Left lung (tissue), 4 donors: ENCODE measurements at regions not wholly inside any gene's neighbourhood (a gene's known extent, or its start where the extent isn't known, plus 50 kb on each side); places are given as distances from the start of the nearest gene placed in this dataset.
"Not testable (repeated sequence)": the region's sequence is repeated elsewhere in the genome, so short reads cannot be mapped to it uniquely, and the experiment has no call there.

ENCODE experiments used
- ATAC-seq: fragments of 200-7000 bp; cut with Tn5 transposase; one replicate; pipeline ENCODE4 v1.9.1; 2020; ENCODE audit warnings: moderate library complexity
- DNase-seq, 4 donors: peaks; one replicate each; pipeline ENCODE4 v3.0.0-alpha.2; 2013 to 2020
- H3K27ac ChIP-seq, 2 donors: fragments of 200-600 bp; sonication (generic) in 1 of 2; one replicate each; pipeline versions ENCODE4 v1.5.0 to v1.8.0; 2020 to 2021
- H3K27me3 ChIP-seq, 2 donors: fragments of 200-600 bp; sonication (generic) in 1 of 2; one replicate each; pipeline versions ENCODE4 v1.5.0 to v1.8.0; 2020 to 2021
- H3K36me3 ChIP-seq, 2 donors: fragments of 200-600 bp; sonication (generic) in 1 of 2; one replicate each; pipeline versions ENCODE4 v1.5.0 to v1.8.0; 2020 to 2021
- H3K4me1 ChIP-seq, 2 donors: fragments of 200-600 bp; one replicate each; pipeline ENCODE4 v1.8.0; 2021
- H3K4me3 ChIP-seq, 2 donors: fragments of 200-600 bp; sonication (generic) in 1 of 2; one replicate each; pipeline versions ENCODE4 v1.5.0 to v1.8.0; 2020 to 2021; ENCODE audit warnings: mild to moderate bottlenecking in 1 of 2
- H3K9me3 ChIP-seq, 2 donors: fragments of 200-600 bp; sonication (generic) in 1 of 2; one replicate each; pipeline versions ENCODE4 v1.5.0 to v1.8.0; 2020 to 2021
- intact Hi-C, 2 donors: fragments of 100-400 bp; cut with DNase I; formaldehyde crosslinking; loops; one replicate each; pipeline versions ENCODE4 v1.11.2 to v1.14.2; 2022
- donor health status: DM: no; HTN: yes; CAD: no.
- donor health status: DM: no; HTN: no; CAD: no.

DNA sequence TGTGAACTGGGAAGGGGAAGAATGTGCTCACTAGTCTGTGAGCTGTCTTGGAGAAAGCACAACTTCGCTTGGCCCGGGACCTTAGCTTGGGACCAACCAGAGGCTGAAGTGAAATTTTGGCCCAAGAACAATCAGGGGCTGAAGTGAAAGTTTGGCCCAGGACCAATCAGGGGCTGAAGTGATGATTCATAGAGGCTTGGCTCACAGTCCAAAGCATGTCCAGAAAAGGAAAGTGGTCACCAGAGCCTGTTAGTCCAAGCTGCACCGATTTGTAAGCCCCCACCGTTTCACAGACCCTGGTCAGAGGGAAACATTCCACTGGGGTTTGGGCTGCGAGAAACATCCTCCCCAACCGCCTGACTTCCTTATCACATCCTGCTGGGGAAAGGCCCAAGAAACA, 763.3 kb downstream of the SPATA31A7 start:
- H3K4me3 ChIP-seq, H3K27me3 ChIP-seq, H3K4me1 ChIP-seq, H3K36me3 ChIP-seq, H3K27ac ChIP-seq, intact Hi-C loops, H3K9me3 ChIP-seq, ATAC-seq: not testable (repeated sequence)
- DNase-seq: peak in 1 of 4 donors; percentile 38

- intact Hi-C loops, H3K27ac ChIP-seq, H3K4me1 ChIP-seq, H3K4me3 ChIP-seq, H3K27me3 ChIP-seq, H3K36me3 ChIP-seq, DNase-seq, H3K9me3 ChIP-seq, ATAC-seq: not testable (repeated sequence)
These were observed 781.8 kb downstream of the SPATA31A7 start for GRCh38 chr9:61971635-61972034.

DNA sequence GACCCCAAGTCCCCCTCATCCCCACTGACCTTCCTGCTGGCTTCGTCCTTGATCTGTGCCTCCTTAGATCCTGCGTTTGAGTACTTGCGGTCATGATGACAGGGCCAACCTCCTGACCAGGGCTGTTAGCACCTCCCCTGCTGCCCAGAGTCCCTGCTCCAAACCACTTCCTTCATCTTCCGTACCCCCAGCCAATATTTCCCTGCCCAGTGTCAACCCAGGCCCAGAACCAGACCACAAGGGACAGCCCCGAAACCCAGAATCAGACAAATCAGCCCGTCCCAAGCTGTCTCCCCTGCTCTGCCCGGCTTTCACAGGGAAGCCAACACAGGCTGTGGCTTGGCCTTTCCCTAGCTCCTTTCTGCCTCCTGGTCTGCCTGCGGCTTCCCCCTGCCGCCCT, 784.7 kb downstream of the SPATA31A7 start:
- ATAC-seq: not testable (repeated sequence)

GRCh38 chr9:61976318-61976717, 786.5 kb downstream of the SPATA31A7 start:
- H3K4me1 ChIP-seq, H3K27ac ChIP-seq, H3K4me3 ChIP-seq, intact Hi-C loops, H3K27me3 ChIP-seq, DNase-seq, H3K36me3 ChIP-seq, ATAC-seq, H3K9me3 ChIP-seq: not testable (repeated sequence)

More for the DNA sequence above, 784.7 kb downstream of the SPATA31A7 start:
- H3K36me3 ChIP-seq, DNase-seq, H3K27ac ChIP-seq, intact Hi-C loops, H3K27me3 ChIP-seq, H3K4me3 ChIP-seq, H3K4me1 ChIP-seq, H3K9me3 ChIP-seq: not testable (repeated sequence)

- H3K27me3 ChIP-seq, DNase-seq, H3K27ac ChIP-seq, ATAC-seq, H3K36me3 ChIP-seq, H3K9me3 ChIP-seq, H3K4me1 ChIP-seq, intact Hi-C loops, H3K4me3 ChIP-seq: not testable (repeated sequence)
These were observed 792.9 kb downstream of the SPATA31A7 start for GRCh38 chr9:61982727-61983126.

DNA sequence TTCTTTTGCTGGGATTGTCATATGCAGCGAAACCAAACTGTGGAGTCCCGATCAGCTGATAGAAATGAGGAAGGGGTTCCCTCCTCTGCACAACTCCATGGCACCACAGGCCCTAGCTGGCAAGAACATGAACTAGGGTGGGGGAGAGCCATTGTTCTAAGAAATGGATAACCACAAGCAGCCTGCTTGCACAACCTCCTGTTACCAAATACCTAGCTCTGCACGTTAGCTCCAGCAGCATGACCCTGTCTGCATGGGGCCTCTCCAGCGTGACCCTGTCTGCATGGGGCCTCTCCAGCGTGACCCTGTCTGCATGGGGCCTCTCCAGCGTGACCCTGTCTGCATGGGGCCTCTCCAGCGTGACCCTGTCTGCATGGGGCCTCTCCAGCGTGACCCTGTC, 793.6 kb downstream of the SPATA31A7 start:
- H3K27me3 ChIP-seq, DNase-seq, H3K4me3 ChIP-seq, H3K36me3 ChIP-seq, H3K9me3 ChIP-seq, ATAC-seq, H3K27ac ChIP-seq, intact Hi-C loops, H3K4me1 ChIP-seq: not testable (repeated sequence)

DNA sequence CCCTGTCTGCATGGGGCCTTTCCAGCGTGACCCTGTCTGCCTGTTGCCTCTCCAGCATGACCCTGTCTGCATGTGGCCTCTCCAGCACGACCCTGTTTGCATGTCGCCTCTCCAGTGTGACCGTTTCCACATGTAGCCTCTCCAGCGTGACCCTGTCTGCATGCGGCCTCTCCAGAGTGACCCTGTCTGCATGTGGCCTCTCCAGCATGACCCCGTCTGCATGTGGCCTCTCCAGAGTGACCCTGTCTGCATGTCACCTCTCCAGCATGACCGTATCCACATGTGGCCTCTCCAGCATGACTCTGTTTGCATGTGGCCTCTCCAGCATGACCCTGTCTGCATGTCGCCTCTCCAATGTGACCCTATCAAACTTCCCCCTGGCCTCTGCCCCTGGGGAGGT, 794.1 kb downstream of the SPATA31A7 start:
- DNase-seq, intact Hi-C loops, H3K4me1 ChIP-seq, ATAC-seq, H3K27me3 ChIP-seq, H3K4me3 ChIP-seq, H3K9me3 ChIP-seq, H3K27ac ChIP-seq, H3K36me3 ChIP-seq: not testable (repeated sequence)

DNA sequence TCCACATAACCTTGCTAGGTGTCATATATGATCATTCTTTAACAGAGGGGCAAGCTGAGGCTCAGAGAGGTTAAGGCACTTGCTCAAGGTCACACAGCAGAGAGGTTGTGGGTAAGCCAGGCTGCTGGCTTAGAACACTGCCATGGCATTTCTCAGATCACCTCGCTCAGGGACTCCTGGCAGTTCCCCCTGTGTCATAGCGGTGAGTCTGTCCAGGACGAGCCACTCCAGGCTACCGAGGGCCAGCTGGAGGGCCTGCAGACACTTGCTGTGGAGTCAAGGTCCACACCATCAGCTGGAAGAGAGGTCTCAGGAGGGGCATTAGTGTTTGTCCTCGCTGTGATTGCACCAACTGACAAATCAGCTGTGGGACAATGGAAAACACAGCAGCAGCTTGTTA, 794.7 kb downstream of the SPATA31A7 start:
- H3K4me1 ChIP-seq, H3K4me3 ChIP-seq, ATAC-seq, intact Hi-C loops, H3K9me3 ChIP-seq, DNase-seq, H3K36me3 ChIP-seq, H3K27ac ChIP-seq, H3K27me3 ChIP-seq: not testable (repeated sequence)

DNA sequence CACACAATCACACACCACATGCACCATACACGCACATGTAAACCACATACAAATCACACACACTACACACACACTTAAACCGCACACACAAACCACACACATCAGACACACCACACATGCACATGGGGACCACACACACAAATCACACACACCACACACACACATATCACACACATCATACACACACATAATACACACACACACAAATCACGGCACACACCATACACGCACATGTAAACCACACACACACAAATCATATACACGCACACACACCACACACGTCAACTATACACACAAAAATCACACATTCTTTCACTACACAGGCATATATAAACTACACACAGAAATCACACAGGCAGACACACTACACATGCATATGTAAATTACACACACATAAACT, 802.3 kb downstream of the SPATA31A7 start:
- DNase-seq, H3K4me1 ChIP-seq, intact Hi-C loops, ATAC-seq, H3K27me3 ChIP-seq, H3K9me3 ChIP-seq, H3K4me3 ChIP-seq, H3K27ac ChIP-seq, H3K36me3 ChIP-seq: not testable (repeated sequence)

DNA sequence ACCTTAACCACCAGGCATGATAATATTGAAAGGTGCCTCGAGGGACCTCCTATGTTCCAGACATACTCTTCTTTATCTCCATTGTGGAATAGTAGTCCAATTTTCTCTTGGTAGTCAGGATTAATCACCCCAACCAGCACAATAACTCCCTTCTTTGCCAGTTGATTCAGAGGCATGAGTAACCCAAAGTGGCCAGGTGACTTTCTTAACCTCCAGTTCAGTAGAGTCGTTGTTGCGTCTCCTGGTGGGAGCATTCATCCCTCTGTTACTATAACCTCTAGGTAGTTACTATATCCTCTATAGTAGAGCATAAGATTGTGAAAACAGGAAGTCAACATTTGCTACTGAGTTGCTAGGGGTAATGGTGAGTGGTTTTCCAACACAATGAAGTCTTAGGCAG, 842.6 kb downstream of the SPATA31A7 start:
- H3K4me1 ChIP-seq, ATAC-seq, DNase-seq, intact Hi-C loops, H3K36me3 ChIP-seq, H3K27ac ChIP-seq, H3K4me3 ChIP-seq, H3K9me3 ChIP-seq, H3K27me3 ChIP-seq: not testable (repeated sequence)

GRCh38 chr9:62038260-62038659, 848.4 kb downstream of the SPATA31A7 start:
- H3K9me3 ChIP-seq, H3K27me3 ChIP-seq, intact Hi-C loops, H3K4me1 ChIP-seq, H3K27ac ChIP-seq, H3K4me3 ChIP-seq, ATAC-seq, H3K36me3 ChIP-seq, DNase-seq: not testable (repeated sequence)

- H3K9me3 ChIP-seq, H3K27ac ChIP-seq, H3K36me3 ChIP-seq, H3K4me1 ChIP-seq, H3K27me3 ChIP-seq, ATAC-seq, intact Hi-C loops, DNase-seq, H3K4me3 ChIP-seq: not testable (repeated sequence)
These were observed 868.3 kb downstream of the SPATA31A7 start for GRCh38 chr9:62058155-62058554.

- H3K36me3 ChIP-seq, H3K9me3 ChIP-seq, DNase-seq, H3K4me3 ChIP-seq, H3K27me3 ChIP-seq, H3K27ac ChIP-seq, ATAC-seq, intact Hi-C loops, H3K4me1 ChIP-seq: not testable (repeated sequence)
These were observed 881.2 kb downstream of the SPATA31A7 start for GRCh38 chr9:62071043-62071442.

GRCh38 chr9:62073401-62073800, 883.6 kb downstream of the SPATA31A7 start:
- H3K36me3 ChIP-seq, H3K4me1 ChIP-seq, H3K27me3 ChIP-seq, H3K4me3 ChIP-seq, DNase-seq, H3K9me3 ChIP-seq, intact Hi-C loops, ATAC-seq, H3K27ac ChIP-seq: not testable (repeated sequence)
